Neural cell (in vitro differentiated cells): ENCODE measurements at regions not wholly inside any gene's neighbourhood (a gene's known extent, or its start where the extent isn't known, plus 50 kb on each side); places are given as distances from the start of the nearest gene placed in this dataset.

ENCODE experiments used
- EZH2 ChIP-seq: fragments of 200-600, 300-800 bp; shearing (Covaris generic), sonication (generic); IDR thresholded peaks from 2 replicates; pipeline ENCODE4 v1.6.1; 2014; ENCODE audit warnings: antibody characterized with exemption, low read length, borderline replicate concordance, mild to moderate bottlenecking; ENCODE audit not compliant: insufficient read depth, poor library complexity, severe bottlenecking
- MXI1 ChIP-seq: fragments of 450-650 bp; conservative IDR thresholded peaks from 2 replicates; pipeline ENCODE4 v1.6.1; 2014; ENCODE audit warnings: antibody characterized with exemption, mild to moderate bottlenecking; ENCODE audit not compliant: poor library complexity, severe bottlenecking
- POLR2AphosphoS5 ChIP-seq: IDR thresholded peaks from 2 replicates; pipeline ENCODE4 v1.6.1; 2012
- RAD21 ChIP-seq: fragments of 450-650 bp; conservative IDR thresholded peaks from 2 replicates; pipeline ENCODE4 v1.6.1; 2014; ENCODE audit warnings: antibody characterized with exemption, mild to moderate bottlenecking, moderate library complexity
- SMC3 ChIP-seq: fragments of 450-650 bp; conservative IDR thresholded peaks from 2 replicates; pipeline ENCODE4 v1.6.1; 2014; ENCODE audit warnings: antibody characterized with exemption, mild to moderate bottlenecking, moderate library complexity; ENCODE audit not compliant: poor library complexity
- TF ChIP-seq, protein P1 (sequence below): fragments of 450-650 bp; IDR thresholded peaks from 2 replicates; pipeline ENCODE4 v1.5.1; 2014; ENCODE audit warnings: antibody characterized with exemption, mild to moderate bottlenecking, moderate library complexity; ENCODE audit not compliant: poor library complexity, severe bottlenecking
- TF ChIP-seq, protein P2 (sequence below): IDR thresholded peaks from 2 replicates; pipeline ENCODE4 v1.6.1; 2012; ENCODE audit warnings: borderline replicate concordance

DNA sequence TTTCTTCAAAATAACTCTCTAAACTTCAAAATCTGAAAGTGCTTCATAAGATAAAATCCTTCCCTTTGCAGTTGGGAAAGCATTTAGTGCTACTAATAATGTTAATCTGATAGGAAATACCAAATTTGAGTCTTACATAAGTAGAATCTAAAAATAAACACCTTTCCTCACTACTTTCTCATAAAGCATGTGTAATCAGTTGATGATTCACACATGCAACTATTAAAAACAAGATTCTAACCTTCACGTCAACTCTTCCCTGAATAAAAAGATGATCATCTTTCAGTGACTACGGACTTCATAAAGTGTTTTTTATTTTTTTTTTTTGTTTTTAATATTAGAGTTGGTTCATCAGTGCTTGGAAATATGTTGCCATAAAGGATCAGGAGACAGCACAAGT, 172.6 kb downstream of the ACTRT1 start:
- TF ChIP-seq, protein P1, sequence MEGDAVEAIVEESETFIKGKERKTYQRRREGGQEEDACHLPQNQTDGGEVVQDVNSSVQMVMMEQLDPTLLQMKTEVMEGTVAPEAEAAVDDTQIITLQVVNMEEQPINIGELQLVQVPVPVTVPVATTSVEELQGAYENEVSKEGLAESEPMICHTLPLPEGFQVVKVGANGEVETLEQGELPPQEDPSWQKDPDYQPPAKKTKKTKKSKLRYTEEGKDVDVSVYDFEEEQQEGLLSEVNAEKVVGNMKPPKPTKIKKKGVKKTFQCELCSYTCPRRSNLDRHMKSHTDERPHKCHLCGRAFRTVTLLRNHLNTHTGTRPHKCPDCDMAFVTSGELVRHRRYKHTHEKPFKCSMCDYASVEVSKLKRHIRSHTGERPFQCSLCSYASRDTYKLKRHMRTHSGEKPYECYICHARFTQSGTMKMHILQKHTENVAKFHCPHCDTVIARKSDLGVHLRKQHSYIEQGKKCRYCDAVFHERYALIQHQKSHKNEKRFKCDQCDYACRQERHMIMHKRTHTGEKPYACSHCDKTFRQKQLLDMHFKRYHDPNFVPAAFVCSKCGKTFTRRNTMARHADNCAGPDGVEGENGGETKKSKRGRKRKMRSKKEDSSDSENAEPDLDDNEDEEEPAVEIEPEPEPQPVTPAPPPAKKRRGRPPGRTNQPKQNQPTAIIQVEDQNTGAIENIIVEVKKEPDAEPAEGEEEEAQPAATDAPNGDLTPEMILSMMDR: no peak
- TF ChIP-seq EZH2 (no peak), MXI1 (no peak), POLR2AphosphoS5 (no peak), SMC3 (no peak), RAD21 (no peak)
- TF ChIP-seq, protein P2, sequence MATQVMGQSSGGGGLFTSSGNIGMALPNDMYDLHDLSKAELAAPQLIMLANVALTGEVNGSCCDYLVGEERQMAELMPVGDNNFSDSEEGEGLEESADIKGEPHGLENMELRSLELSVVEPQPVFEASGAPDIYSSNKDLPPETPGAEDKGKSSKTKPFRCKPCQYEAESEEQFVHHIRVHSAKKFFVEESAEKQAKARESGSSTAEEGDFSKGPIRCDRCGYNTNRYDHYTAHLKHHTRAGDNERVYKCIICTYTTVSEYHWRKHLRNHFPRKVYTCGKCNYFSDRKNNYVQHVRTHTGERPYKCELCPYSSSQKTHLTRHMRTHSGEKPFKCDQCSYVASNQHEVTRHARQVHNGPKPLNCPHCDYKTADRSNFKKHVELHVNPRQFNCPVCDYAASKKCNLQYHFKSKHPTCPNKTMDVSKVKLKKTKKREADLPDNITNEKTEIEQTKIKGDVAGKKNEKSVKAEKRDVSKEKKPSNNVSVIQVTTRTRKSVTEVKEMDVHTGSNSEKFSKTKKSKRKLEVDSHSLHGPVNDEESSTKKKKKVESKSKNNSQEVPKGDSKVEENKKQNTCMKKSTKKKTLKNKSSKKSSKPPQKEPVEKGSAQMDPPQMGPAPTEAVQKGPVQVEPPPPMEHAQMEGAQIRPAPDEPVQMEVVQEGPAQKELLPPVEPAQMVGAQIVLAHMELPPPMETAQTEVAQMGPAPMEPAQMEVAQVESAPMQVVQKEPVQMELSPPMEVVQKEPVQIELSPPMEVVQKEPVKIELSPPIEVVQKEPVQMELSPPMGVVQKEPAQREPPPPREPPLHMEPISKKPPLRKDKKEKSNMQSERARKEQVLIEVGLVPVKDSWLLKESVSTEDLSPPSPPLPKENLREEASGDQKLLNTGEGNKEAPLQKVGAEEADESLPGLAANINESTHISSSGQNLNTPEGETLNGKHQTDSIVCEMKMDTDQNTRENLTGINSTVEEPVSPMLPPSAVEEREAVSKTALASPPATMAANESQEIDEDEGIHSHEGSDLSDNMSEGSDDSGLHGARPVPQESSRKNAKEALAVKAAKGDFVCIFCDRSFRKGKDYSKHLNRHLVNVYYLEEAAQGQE: no peak
